HG03575 (cell line): ENCODE measurements at regions not wholly inside any gene's neighbourhood (a gene's known extent, or its start where the extent isn't known, plus 50 kb on each side); places are given as distances from the start of the nearest gene placed in this dataset.
"Not testable (repeated sequence)": the region's sequence is repeated elsewhere in the genome, so short reads cannot be mapped to it uniquely, and the experiment has no call there.

Experiments used
- ATAC-seq: cut with Tn5 transposase; IDR thresholded peaks from one replicate; pipeline ENCODE4 v1.9.1; 2021; ENCODE audit not compliant: unreplicated experiment, insufficient number of reproducible peaks, low FRiP score; ENCODE audit errors: extremely low read depth

- ATAC-seq, result no peak
Measured at GRCh38 chr6:10343320-10343719, 71.6 kb downstream of the TFAP2A start.

- no peak for ATAC-seq
Measured at GRCh38 chr6:10341605-10342004, 73.3 kb downstream of the TFAP2A start.

GRCh38 chr6:10338151-10338550 lies 76.7 kb downstream of the TFAP2A start:
- ATAC-seq, result no peak

GRCh38 chr6:10337376-10337775 lies 77.5 kb downstream of the TFAP2A start:
- ATAC-seq, result not testable (repeated sequence)

GRCh38 chr6:10332111-10332510 lies 82.8 kb downstream of the TFAP2A start:
- no peak for ATAC-seq

- ATAC-seq, result no peak
Measured at GRCh38 chr6:10331334-10331968, 83.4 kb downstream of the TFAP2A start.

- ATAC-seq, result no peak
Measured at GRCh38 chr6:10330515-10330914, 84.4 kb downstream of the TFAP2A start.

GRCh38 chr6:10323018-10323417 lies 91.9 kb downstream of the TFAP2A start:
- ATAC-seq, result no peak

- no peak for ATAC-seq
Measured at GRCh38 chr6:10320291-10320690, 94.6 kb downstream of the TFAP2A start.

- no peak for ATAC-seq
Measured at GRCh38 chr6:10316373-10316721, 98.5 kb downstream of the TFAP2A start.

GRCh38 chr6:10315658-10316372 lies 99.1 kb downstream of the TFAP2A start:
- ATAC-seq, result no peak

GRCh38 chr6:10315034-10315433 lies 99.8 kb downstream of the TFAP2A start:
- ATAC-seq, result no peak

- ATAC-seq, result no peak
Measured at GRCh38 chr6:10314163-10314955, 100.5 kb downstream of the TFAP2A start.

GRCh38 chr6:10313799-10314162 lies 101.1 kb downstream of the TFAP2A start:
- ATAC-seq, result no peak

- no peak for ATAC-seq
Measured at GRCh38 chr6:10312445-10312844, 102.4 kb downstream of the TFAP2A start.

- ATAC-seq, result not testable (repeated sequence)
Measured at GRCh38 chr6:10311546-10312405, 103.1 kb downstream of the TFAP2A start.

- ATAC-seq, result no peak
Measured at GRCh38 chr6:10310826-10311225, 104.0 kb downstream of the TFAP2A start.

GRCh38 chr6:10310330-10310653 lies 104.6 kb downstream of the TFAP2A start:
- no peak for ATAC-seq
